DOHH2 (cell line): ENCODE measurements at regions not wholly inside any gene's neighbourhood (a gene's known extent, or its start where the extent isn't known, plus 50 kb on each side); places are given as distances from the start of the nearest gene placed in this dataset.

Experiments
- H3F3A ChIP-seq: fragments of 200-600 bp; sonication (generic), shearing (Covaris generic); 2 replicates; pipeline ENCODE4 v1.6.0; 2016; ENCODE audit warnings: antibody characterized with exemption, mild to moderate bottlenecking; ENCODE audit not compliant: control insufficient read depth, insufficient read depth
- H3K27ac ChIP-seq: fragments of 200-600 bp; sonication (generic); 2 replicates; pipeline ENCODE4 v1.5.1; 2014; ENCODE audit warnings: low read depth, mild to moderate bottlenecking, low read length, moderate library complexity
- H3K27me3 ChIP-seq: fragments of 200-600 bp; sonication (generic); 2 replicates; pipeline ENCODE4 v1.6.1; 2014; ENCODE audit warnings: mild to moderate bottlenecking, low read length, mixed read lengths; ENCODE audit not compliant: control insufficient read depth
- H3K36me3 ChIP-seq: fragments of 200-600 bp; sonication (generic); 2 replicates; pipeline ENCODE4 v1.6.1; 2014; ENCODE audit warnings: mild to moderate bottlenecking, low read length, moderate library complexity, mixed read lengths; ENCODE audit not compliant: control insufficient read depth
- H3K4me1 ChIP-seq: fragments of 200-600 bp; sonication (generic); 2 replicates; pipeline ENCODE4 v1.6.1; 2014; ENCODE audit warnings: mild to moderate bottlenecking, low read length, mixed read lengths; ENCODE audit not compliant: control insufficient read depth
- H3K4me2 ChIP-seq: fragments of 200-600 bp; sonication (generic); 2 replicates; pipeline ENCODE4 v1.6.0; 2014; ENCODE audit warnings: mild to moderate bottlenecking, low read length, moderate library complexity
- H3K4me3 ChIP-seq: fragments of 200-600 bp; sonication (generic); 2 replicates; pipeline ENCODE4 v1.5.1; 2014; ENCODE audit warnings: mild to moderate bottlenecking, low read length, mixed read lengths
- H3K79me2 ChIP-seq: fragments of 200-600 bp; sonication (generic); 2 replicates; pipeline ENCODE4 v1.6.1; 2014; ENCODE audit warnings: mild to moderate bottlenecking, low read length, mixed read lengths; ENCODE audit not compliant: control insufficient read depth
- H3K9me2 ChIP-seq: fragments of 200-600 bp; sonication (generic); replicated peaks from 2 replicates; pipeline ENCODE4 v1.6.1; 2014; ENCODE audit warnings: mild to moderate bottlenecking, low read length, mixed read lengths; ENCODE audit not compliant: control insufficient read depth
- H3K9me3 ChIP-seq: fragments of 200-600 bp; sonication (generic); 2 replicates; pipeline ENCODE4 v1.6.1; 2014; ENCODE audit warnings: antibody characterized with exemption, low read length, mixed read lengths; ENCODE audit not compliant: control insufficient read depth, insufficient read depth
- H4K20me1 ChIP-seq: fragments of 200-600 bp; sonication (generic); 2 replicates; pipeline ENCODE4 v1.6.0; 2014; ENCODE audit warnings: low read depth, mild to moderate bottlenecking, antibody characterized with exemption, low read length, moderate library complexity; ENCODE audit not compliant: control insufficient read depth, insufficient read depth
- EZH2phosphoT487 ChIP-seq: fragments of 200-600 bp; sonication (generic); IDR thresholded peaks from 2 replicates; pipeline ENCODE4 v1.6.1; 2017; ENCODE audit warnings: borderline replicate concordance, mild to moderate bottlenecking, antibody characterized with exemption, low read length, moderate library complexity, mixed read lengths
- TF ChIP-seq, protein P1 (sequence below): fragments of 200-600 bp; sonication (generic); IDR thresholded peaks from one replicate; pipeline ENCODE4 v1.5.1; 2014; ENCODE audit warnings: antibody characterized with exemption, mild to moderate bottlenecking, low read depth, low read length; ENCODE audit not compliant: poor library complexity, severe bottlenecking

DNA sequence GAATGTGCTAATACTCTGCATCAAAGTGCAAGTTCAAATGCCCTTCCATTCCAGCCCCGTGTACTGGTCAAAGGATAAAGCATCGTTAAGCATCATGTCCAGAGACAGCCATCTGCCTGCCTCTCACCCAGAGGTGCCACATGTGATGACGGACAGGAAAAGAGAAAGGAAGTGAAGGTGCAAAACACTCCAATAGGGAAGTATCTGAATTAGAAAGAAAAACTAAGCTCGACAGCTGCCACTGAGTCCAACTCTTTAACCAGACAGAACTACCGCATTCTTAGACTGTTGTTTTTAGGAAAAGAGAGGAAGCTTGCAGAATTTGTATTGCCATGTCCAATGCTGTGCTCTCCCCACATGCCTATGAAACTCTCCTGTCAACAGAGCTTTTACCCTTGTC is 465.0 kb upstream of the SOX5 start:
- TF ChIP-seq, protein P1, sequence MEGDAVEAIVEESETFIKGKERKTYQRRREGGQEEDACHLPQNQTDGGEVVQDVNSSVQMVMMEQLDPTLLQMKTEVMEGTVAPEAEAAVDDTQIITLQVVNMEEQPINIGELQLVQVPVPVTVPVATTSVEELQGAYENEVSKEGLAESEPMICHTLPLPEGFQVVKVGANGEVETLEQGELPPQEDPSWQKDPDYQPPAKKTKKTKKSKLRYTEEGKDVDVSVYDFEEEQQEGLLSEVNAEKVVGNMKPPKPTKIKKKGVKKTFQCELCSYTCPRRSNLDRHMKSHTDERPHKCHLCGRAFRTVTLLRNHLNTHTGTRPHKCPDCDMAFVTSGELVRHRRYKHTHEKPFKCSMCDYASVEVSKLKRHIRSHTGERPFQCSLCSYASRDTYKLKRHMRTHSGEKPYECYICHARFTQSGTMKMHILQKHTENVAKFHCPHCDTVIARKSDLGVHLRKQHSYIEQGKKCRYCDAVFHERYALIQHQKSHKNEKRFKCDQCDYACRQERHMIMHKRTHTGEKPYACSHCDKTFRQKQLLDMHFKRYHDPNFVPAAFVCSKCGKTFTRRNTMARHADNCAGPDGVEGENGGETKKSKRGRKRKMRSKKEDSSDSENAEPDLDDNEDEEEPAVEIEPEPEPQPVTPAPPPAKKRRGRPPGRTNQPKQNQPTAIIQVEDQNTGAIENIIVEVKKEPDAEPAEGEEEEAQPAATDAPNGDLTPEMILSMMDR: no peak
- TF ChIP-seq EZH2phosphoT487: no peak
- H3K4me2 ChIP-seq: no peak overlapping the region

DNA sequence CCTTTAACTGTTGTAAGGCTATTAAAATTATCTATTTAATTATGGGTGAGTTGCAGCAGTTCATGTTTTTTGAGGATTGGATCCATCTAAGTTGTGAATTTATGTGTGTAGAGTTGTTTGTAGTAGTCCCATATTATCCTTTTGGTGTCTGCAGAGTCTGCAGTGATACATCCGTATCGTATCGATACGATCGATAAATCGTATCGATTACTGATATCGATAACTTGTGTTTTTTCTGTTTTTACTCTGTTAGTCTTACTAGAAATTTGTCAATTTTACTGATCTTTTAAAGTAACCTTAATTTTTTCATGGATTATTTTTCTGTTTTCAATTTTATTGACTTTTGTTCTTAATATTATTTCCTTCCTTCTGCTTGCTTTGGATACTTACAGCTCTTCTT is 462.5 kb upstream of the SOX5 start:
- H4K20me1 ChIP-seq: no peaks in the 10 kb centered on the region
- H3K27me3 ChIP-seq: no peaks in the 10 kb centered on the region
- no peak overlapping the region for H3K4me2 ChIP-seq
- no peaks in the 10 kb centered on the region for H3K9me2 ChIP-seq
- TF ChIP-seq EZH2phosphoT487: no peak
- TF ChIP-seq, protein P1: no peak
- no peak overlapping the region for H3K27ac ChIP-seq
- H3K4me1 ChIP-seq: no peaks in the 10 kb centered on the region
- H3K4me3 ChIP-seq: no peak overlapping the region
- no peaks in the 10 kb centered on the region for H3K79me2 ChIP-seq
- H3K9me3 ChIP-seq: no peaks in the 10 kb centered on the region
- no peaks in the 10 kb centered on the region for H3F3A ChIP-seq
- no peaks in the 10 kb centered on the region for H3K36me3 ChIP-seq

More for the DNA sequence above, 465.0 kb upstream of the SOX5 start:
- Histone ChIP-seq H3K27me3 (no peaks in the 10 kb centered on the region), H3K27ac (no peak overlapping the region), H4K20me1 (no peaks in the 10 kb centered on the region), H3K79me2 (no peaks in the 10 kb centered on the region), H3K36me3 (no peaks in the 10 kb centered on the region), H3K4me3 (no peak overlapping the region), H3F3A (no peaks in the 10 kb centered on the region), H3K4me1 (no peaks in the 10 kb centered on the region), H3K9me2 (no peaks in the 10 kb centered on the region), H3K9me3 (no peaks in the 10 kb centered on the region)

DNA sequence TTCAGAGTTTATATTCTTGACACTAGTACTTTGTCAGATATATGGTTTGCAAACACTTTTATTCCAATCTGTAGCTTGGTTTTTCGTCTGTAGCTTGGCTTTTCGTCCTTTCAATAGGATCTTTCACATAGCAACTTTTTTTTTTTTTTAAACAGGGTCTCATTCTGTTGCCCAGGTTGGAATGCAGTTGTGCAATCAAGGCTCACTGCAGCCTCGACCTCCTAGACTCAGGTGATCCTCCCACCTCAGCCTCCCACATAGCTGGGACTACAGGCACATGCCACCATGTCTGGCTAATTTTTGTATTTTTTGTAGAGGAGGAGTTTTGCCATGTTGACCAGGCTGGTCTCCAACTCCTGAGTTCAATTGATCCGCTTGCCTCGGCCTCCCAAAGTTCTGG is 460.4 kb upstream of the SOX5 start:
- Histone ChIP-seq H4K20me1 (no peaks in the 10 kb centered on the region), H3K4me1 (no peaks in the 10 kb centered on the region), H3K36me3 (no peaks in the 10 kb centered on the region), H3K9me2 (no peaks in the 10 kb centered on the region), H3K27ac (no peak overlapping the region), H3K4me3 (no peak overlapping the region), H3K4me2 (no peak overlapping the region), H3K79me2 (no peaks in the 10 kb centered on the region), H3F3A (no peaks in the 10 kb centered on the region), H3K9me3 (no peaks in the 10 kb centered on the region), H3K27me3 (no peaks in the 10 kb centered on the region)
- TF ChIP-seq EZH2phosphoT487: no peak
- TF ChIP-seq, protein P1: no peak

DNA sequence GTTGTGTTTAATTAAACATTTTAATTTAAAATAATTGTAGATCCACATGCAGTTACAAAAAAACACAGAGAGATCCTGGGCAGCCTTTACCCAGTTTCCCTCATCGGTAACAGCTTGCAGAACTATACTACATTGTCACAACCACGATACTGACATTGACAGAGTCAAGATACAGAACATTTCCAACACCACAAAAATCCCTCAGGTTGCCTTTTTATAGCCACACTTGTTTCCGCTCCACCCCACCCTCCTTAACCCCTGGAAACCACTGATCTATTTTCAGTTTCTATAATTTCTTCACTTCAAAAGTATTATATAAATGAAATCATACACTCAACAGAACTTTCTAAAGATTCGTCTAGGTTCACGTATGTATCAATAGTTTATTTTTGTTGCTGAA is 458.8 kb upstream of the SOX5 start:
- no peaks in the 10 kb centered on the region for H3K79me2 ChIP-seq
- no peaks in the 10 kb centered on the region for H3F3A ChIP-seq
- no peak overlapping the region for H3K4me3 ChIP-seq
- H3K4me2 ChIP-seq: no peak overlapping the region
- no peaks in the 10 kb centered on the region for H3K36me3 ChIP-seq
- no peaks in the 10 kb centered on the region for H4K20me1 ChIP-seq
- TF ChIP-seq, protein P1: no peak
- no peak for TF ChIP-seq EZH2phosphoT487
- H3K27me3 ChIP-seq: no peaks in the 10 kb centered on the region; the same call in 1 of the 2 replicates
- H3K27ac ChIP-seq: no peak overlapping the region
- no peaks in the 10 kb centered on the region for H3K9me2 ChIP-seq
- H3K4me1 ChIP-seq: no peaks in the 10 kb centered on the region
- no peaks in the 10 kb centered on the region for H3K9me3 ChIP-seq
